ENCODE measurements at regions not wholly inside any gene's neighbourhood (a gene's known extent, or its start where the extent isn't known, plus 50 kb on each side); places are given as distances from the start of the nearest gene placed in this dataset.
A peak's percentile ranks its signal among the peaks of the same experiment; 100 is the strongest.
"Not testable (repeated sequence)": the region's sequence is repeated elsewhere in the genome, so short reads cannot be mapped to it uniquely, and the experiment has no call there.

DNA sequence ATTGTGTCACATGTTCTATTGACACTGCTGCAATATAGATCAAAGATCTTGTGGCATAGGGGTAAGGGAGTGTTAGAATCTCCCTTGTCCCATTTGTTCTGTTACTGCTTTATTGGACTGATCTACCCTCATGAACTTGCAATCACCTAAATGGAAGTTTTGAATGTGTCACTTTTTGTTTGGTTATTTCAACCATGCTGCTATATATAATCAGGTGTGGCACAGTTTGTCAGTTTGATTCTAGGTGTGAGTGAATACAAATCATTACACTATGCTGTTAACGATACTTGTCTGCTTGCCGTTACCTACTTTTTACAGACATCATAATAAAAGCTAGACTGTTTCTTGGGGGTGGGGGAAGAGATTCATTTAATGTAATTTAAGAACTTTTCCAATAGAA lies 82.6 kb downstream of the MAB21L3 start:
- Histone ChIP-seq H3K9me3 (ENCODE audit: low read depth, low read length, poor library complexity, severe bottlenecking) (no peaks in the 10 kb centered on the region), H3K4me3 (ENCODE audit: low read depth, low read length, poor library complexity, severe bottlenecking) (no peak overlapping the region), H3K27me3 (replicated peaks; ENCODE audit: insufficient read depth, low read depth, low read length, poor library complexity) (no peaks in the 10 kb centered on the region), H3K27ac (ENCODE audit: low read depth, low read length, poor library complexity, severe bottlenecking) (no peak overlapping the region), H3K36me3 (ENCODE audit: insufficient read depth, low read length, poor library complexity, severe bottlenecking) (no peaks in the 10 kb centered on the region), H3K4me1 (ENCODE audit: insufficient read depth, low read length, poor library complexity, severe bottlenecking) (no peaks in the 10 kb centered on the region)
- no peak for DNase-seq (ENCODE audit: low spot score)
- ChIA-PET CTCF (no interaction called here), POLR2A (ENCODE audit: low non-redundant PET) (no interaction called here)
- BruUV-seq (replicated peaks): no TSS peak
- intact Hi-C loops (cut with micrococcal nuclease; ENCODE audit: unreplicated experiment): no loop called here
- TF ChIP-seq, protein P1, sequence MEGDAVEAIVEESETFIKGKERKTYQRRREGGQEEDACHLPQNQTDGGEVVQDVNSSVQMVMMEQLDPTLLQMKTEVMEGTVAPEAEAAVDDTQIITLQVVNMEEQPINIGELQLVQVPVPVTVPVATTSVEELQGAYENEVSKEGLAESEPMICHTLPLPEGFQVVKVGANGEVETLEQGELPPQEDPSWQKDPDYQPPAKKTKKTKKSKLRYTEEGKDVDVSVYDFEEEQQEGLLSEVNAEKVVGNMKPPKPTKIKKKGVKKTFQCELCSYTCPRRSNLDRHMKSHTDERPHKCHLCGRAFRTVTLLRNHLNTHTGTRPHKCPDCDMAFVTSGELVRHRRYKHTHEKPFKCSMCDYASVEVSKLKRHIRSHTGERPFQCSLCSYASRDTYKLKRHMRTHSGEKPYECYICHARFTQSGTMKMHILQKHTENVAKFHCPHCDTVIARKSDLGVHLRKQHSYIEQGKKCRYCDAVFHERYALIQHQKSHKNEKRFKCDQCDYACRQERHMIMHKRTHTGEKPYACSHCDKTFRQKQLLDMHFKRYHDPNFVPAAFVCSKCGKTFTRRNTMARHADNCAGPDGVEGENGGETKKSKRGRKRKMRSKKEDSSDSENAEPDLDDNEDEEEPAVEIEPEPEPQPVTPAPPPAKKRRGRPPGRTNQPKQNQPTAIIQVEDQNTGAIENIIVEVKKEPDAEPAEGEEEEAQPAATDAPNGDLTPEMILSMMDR (conservative IDR thresholded peaks at IDR 0.05; ENCODE audit: low read depth, low read length): no peak
- no peak for TF ChIP-seq EZH2 (IDR thresholded peaks at IDR 0.05; ENCODE audit: borderline replicate concordance, low read depth, low read length, poor library complexity, severe bottlenecking)

DNA sequence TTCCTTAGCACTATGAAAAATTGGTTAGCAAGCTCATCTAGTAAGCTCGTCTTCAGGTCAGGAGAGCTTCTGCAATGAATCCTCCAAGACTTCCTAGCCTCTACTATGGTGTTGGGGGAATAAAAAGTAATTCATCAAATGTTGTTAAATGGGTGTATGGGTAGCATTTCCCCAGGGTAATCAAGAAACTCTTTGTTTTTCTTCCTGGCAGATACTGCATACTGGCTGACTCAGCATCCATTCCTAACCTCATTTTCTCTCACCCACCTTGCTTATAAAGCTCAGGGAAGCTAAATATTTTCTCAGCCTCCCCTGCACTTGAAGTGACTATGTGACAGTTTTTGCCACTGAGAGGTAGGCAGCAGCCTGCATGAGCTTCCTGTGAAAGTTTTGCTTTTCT lies 83.4 kb downstream of the MAB21L3 start:
- CTCF ChIA-PET: no interaction called here
- intact Hi-C loops (cut with micrococcal nuclease; ENCODE audit: unreplicated experiment): no loop called here

DNA sequence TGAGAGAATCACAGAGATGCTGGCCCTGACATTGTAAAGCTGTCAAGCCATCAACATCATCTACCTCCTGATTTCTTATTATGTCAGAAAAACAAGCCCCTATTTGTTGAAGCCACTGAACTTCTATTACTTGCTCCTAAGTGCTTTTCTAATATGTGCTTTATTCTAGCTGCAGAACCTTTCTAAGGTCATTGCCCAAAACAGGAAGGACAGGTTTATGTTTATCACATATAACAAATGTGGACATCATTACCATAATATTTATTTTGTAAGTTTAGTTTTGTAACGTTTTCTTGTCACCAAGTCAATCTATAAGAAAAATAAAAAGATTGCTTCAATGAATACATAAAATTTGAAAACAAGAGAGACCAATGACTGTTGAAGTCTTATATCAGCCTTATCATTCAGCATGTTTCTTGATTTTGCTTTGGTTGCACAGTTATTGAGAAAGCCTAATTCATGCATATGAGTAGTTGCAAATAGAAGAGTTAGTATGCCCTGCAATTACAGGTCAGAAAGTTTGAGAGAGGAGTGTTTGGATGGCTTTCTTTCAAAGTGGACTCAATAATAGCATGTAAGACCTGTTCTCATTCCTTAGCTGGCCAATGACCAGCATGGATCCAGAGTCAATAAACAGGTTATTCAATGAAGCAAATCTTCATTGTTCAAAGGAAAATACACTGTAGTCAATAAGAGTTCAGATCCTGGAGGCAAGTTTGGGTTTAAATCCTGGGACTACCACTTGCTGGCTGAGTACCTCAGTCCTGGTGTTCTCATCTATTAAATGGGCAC lies 84.1 kb downstream of the MAB21L3 start:
- POLR2A ChIA-PET (ENCODE audit: low non-redundant PET): no interaction called here
- peaks cover 5% of the 10 kb centered on the region for H3K4me1 ChIP-seq (ENCODE audit: insufficient read depth, low read length, poor library complexity, severe bottlenecking)
- no peaks in the 10 kb centered on the region for H3K36me3 ChIP-seq (ENCODE audit: insufficient read depth, low read length, poor library complexity, severe bottlenecking)
- TF ChIP-seq, protein P1 (conservative IDR thresholded peaks at IDR 0.05; ENCODE audit: low read depth, low read length): no peak
- no peak for TF ChIP-seq EZH2 (IDR thresholded peaks at IDR 0.05; ENCODE audit: borderline replicate concordance, low read depth, low read length, poor library complexity, severe bottlenecking)
- CTCF ChIA-PET: no interaction called here
- no peak overlapping the region for H3K27ac ChIP-seq (ENCODE audit: low read depth, low read length, poor library complexity, severe bottlenecking)
- H3K4me3 ChIP-seq (ENCODE audit: low read depth, low read length, poor library complexity, severe bottlenecking): no peak overlapping the region
- H3K27me3 ChIP-seq (replicated peaks; ENCODE audit: insufficient read depth, low read depth, low read length, poor library complexity): no peaks in the 10 kb centered on the region
- no TSS peak for BruUV-seq (replicated peaks)
- no peak for DNase-seq (ENCODE audit: low spot score)
- intact Hi-C loops (cut with micrococcal nuclease; ENCODE audit: unreplicated experiment): no loop called here
- H3K9me3 ChIP-seq (ENCODE audit: low read depth, low read length, poor library complexity, severe bottlenecking): no peaks in the 10 kb centered on the region

More for the DNA sequence above, 83.4 kb downstream of the MAB21L3 start:
- Histone ChIP-seq H3K4me1 (ENCODE audit: insufficient read depth, low read length, poor library complexity, severe bottlenecking) (peaks cover under 1% of the 10 kb centered on the region), H3K36me3 (ENCODE audit: insufficient read depth, low read length, poor library complexity, severe bottlenecking) (no peaks in the 10 kb centered on the region), H3K9me3 (ENCODE audit: low read depth, low read length, poor library complexity, severe bottlenecking) (no peaks in the 10 kb centered on the region), H3K27me3 (replicated peaks; ENCODE audit: insufficient read depth, low read depth, low read length, poor library complexity) (no peaks in the 10 kb centered on the region), H3K27ac (ENCODE audit: low read depth, low read length, poor library complexity, severe bottlenecking) (no peak overlapping the region), H3K4me3 (ENCODE audit: low read depth, low read length, poor library complexity, severe bottlenecking) (no peak overlapping the region)
- BruUV-seq (replicated peaks): no TSS peak
- DNase-seq (ENCODE audit: low spot score): no peak
- TF ChIP-seq EZH2 (IDR thresholded peaks at IDR 0.05; ENCODE audit: borderline replicate concordance, low read depth, low read length, poor library complexity, severe bottlenecking): no peak
- TF ChIP-seq, protein P1 (conservative IDR thresholded peaks at IDR 0.05; ENCODE audit: low read depth, low read length): no peak
- POLR2A ChIA-PET (ENCODE audit: low non-redundant PET): no interaction called here

DNA sequence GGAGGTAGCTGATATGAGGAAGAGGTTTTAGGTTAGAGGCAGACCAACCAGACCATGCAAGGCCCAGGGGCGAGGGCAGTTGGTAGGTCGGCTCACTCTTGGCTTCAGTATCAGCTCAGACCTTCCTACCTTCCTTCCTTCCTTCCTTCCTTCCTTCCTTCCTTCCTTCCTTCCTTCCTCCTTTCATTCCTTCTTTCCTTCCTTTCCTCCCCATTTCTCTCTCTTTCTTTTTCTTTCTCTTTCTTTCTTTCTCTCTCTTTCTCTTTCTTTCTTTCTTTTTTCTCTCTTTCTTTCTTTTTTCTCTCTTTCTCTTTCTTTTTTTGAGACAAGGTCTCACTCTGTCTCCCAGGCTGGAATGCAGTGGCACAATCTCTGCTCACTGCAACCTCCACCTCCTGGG lies 89.1 kb downstream of the MAB21L3 start:
- H3K9me3 ChIP-seq (ENCODE audit: low read depth, low read length, poor library complexity, severe bottlenecking); intact Hi-C loops (cut with micrococcal nuclease; ENCODE audit: unreplicated experiment); H3K36me3 ChIP-seq (ENCODE audit: insufficient read depth, low read length, poor library complexity, severe bottlenecking); H3K27ac ChIP-seq (ENCODE audit: low read depth, low read length, poor library complexity, severe bottlenecking); H3K4me3 ChIP-seq (ENCODE audit: low read depth, low read length, poor library complexity, severe bottlenecking); H3K4me1 ChIP-seq (ENCODE audit: insufficient read depth, low read length, poor library complexity, severe bottlenecking); H3K27me3 ChIP-seq (replicated peaks; ENCODE audit: insufficient read depth, low read depth, low read length, poor library complexity); POLR2A ChIA-PET (ENCODE audit: low non-redundant PET); CTCF ChIA-PET; BruUV-seq (replicated peaks): not testable (repeated sequence)
- peak; percentile 45 for DNase-seq (ENCODE audit: low spot score)
